ENCODE measurements at regions not wholly inside any gene's neighbourhood (a gene's known extent, or its start where the extent isn't known, plus 50 kb on each side); places are given as distances from the start of the nearest gene placed in this dataset.
"Not testable (repeated sequence)": the region's sequence is repeated elsewhere in the genome, so short reads cannot be mapped to it uniquely, and the experiment has no call there.

GRCh38 chr20:6660441-6660840 is 107.0 kb upstream of the BMP2 start:
- DNase-seq = no peak
- peaks cover 0 to 16% (median 0%) of the 10 kb centered on the region in 11 donors for H3K9me3 ChIP-seq
- H3K27me3 ChIP-seq = no peaks in the 10 kb centered on the region
- no peak for ATAC-seq
- H3K36me3 ChIP-seq = no peaks in the 10 kb centered on the region
- no peaks in the 10 kb centered on the region for H3K4me1 ChIP-seq
- 91 to 92% methylated on average over 5 of the region's 5 CpGs for WGBS, 2 donors
- no peak for TF ChIP-seq CTCF (IDR thresholded peaks at IDR 0.05)
- H3K27ac ChIP-seq = no peak overlapping the region
- intact Hi-C loops (cut with DNase I) = no loop called here
- no peak overlapping the region for H3K4me3 ChIP-seq

- H3K4me3 ChIP-seq; H3K27ac ChIP-seq; H3K4me1 ChIP-seq; H3K36me3 ChIP-seq; intact Hi-C loops (cut with DNase I); DNase-seq; ATAC-seq; H3K27me3 ChIP-seq: not testable (repeated sequence)
- H3K9me3 ChIP-seq = peaks cover 0 to 11% (median 0%) of the 10 kb centered on the region in 11 donors
- WGBS, 2 donors = 93 to 96% methylated on average over 8 of the region's 8 CpGs
Observed at GRCh38 chr20:6658909-6659308, 108.6 kb upstream of the BMP2 start.

GRCh38 chr20:6657904-6658303 is 109.6 kb upstream of the BMP2 start:
- Histone ChIP-seq H3K9me3 (peaks cover 0 to 9% (median 0%) of the 10 kb centered on the region in 11 donors), H3K4me3 (no peak overlapping the region), H3K27ac (no peak overlapping the region), H3K27me3 (no peaks in the 10 kb centered on the region), H3K36me3 (no peaks in the 10 kb centered on the region), H3K4me1 (no peaks in the 10 kb centered on the region)
- DNase-seq = no peak
- intact Hi-C loops (cut with DNase I) = no loop called here
- 97% methylated on average over 2 of the region's 2 CpGs for WGBS, 2 donors
- ATAC-seq = no peak
- no peak for TF ChIP-seq CTCF (IDR thresholded peaks at IDR 0.05)

- DNase-seq (no peak), ATAC-seq (no peak)
- H3K9me3 ChIP-seq = peaks cover 0 to 7% (median 0%) of the 10 kb centered on the region in 11 donors
- no peak for TF ChIP-seq CTCF (IDR thresholded peaks at IDR 0.05)
- H3K27me3 ChIP-seq = no peaks in the 10 kb centered on the region
- H3K27ac ChIP-seq = no peak overlapping the region
- H3K36me3 ChIP-seq = no peaks in the 10 kb centered on the region
- intact Hi-C loops (cut with DNase I) = no loop called here
- no peaks in the 10 kb centered on the region for H3K4me1 ChIP-seq
- 86% methylated on average over 5 of the region's 5 CpGs for WGBS, 2 donors
- H3K4me3 ChIP-seq = no peak overlapping the region
Observed at GRCh38 chr20:6657111-6657510, 110.4 kb upstream of the BMP2 start.

- Histone ChIP-seq H3K27me3 (no peaks in the 10 kb centered on the region), H3K4me1 (no peaks in the 10 kb centered on the region), H3K9me3 (no peaks in the 10 kb centered on the region), H3K36me3 (no peaks in the 10 kb centered on the region), H3K4me3 (no peak overlapping the region), H3K27ac (no peak overlapping the region)
- intact Hi-C loops (cut with DNase I) = no loop called here
- WGBS, 2 donors = 68 to 75% methylated on average over 10 of the region's 10 CpGs
- TF ChIP-seq CTCF (IDR thresholded peaks at IDR 0.05) = no peak
- no peak for DNase-seq
- ATAC-seq = no peak
Observed at GRCh38 chr20:6654513-6655252, 112.8 kb upstream of the BMP2 start.

Measured in heart right ventricle (tissue), 16 donors.